ENCODE measurements at regions not wholly inside any gene's neighbourhood (a gene's known extent, or its start where the extent isn't known, plus 50 kb on each side); places are given as distances from the start of the nearest gene placed in this dataset.

- Histone ChIP-seq H3K4me3 (no peak overlapping the region), H3K4me1 (no peaks in the 10 kb centered on the region), H3K9me3 (no peaks in the 10 kb centered on the region), H3K36me3 (no peaks in the 10 kb centered on the region), H3K27me3 (no peaks in the 10 kb centered on the region), H3K27ac (no peak overlapping the region), H3K9ac (ENCODE audit: low read depth in 2 of 2, low read length in 2 of 2) (no peak overlapping the region)
- intact Hi-C loops (cut with DNase I), result no loop called here
- TF ChIP-seq CTCF (IDR thresholded peaks at IDR 0.05), result no peak
- no peak for DNase-seq
Measured at GRCh38 chr18:30044496-30044895, 998.0 kb downstream of the DSC3 start.

DNA sequence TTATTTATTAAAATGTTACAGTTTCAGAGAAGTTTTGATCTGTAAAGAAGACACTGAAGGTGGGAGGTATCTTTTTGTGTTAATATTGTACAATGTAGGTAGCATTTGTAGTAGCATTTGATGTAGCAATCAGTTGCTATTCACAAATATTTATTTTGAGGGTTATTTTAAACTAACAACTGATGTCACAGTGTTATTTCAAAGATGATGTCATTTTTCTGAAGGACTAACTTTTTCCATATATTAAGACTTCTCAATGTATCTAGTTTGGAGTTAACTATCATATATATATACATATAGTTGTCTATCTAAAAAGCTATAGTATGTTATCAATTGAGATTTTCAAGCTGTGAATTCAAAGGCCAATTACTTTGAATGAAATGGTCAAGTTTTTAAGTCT is 1003.3 kb downstream of the DSC3 start:
- TF ChIP-seq CTCF (IDR thresholded peaks at IDR 0.05), result no peak
- H3K36me3 ChIP-seq, result no peaks in the 10 kb centered on the region
- H3K27me3 ChIP-seq, result no peaks in the 10 kb centered on the region
- no peaks in the 10 kb centered on the region for H3K9me3 ChIP-seq
- H3K4me3 ChIP-seq, result no peak overlapping the region
- H3K4me1 ChIP-seq, result no peaks in the 10 kb centered on the region
- no peak overlapping the region for H3K27ac ChIP-seq
- no peak overlapping the region for H3K9ac ChIP-seq (ENCODE audit: low read depth in 2 of 2, low read length in 2 of 2)
- intact Hi-C loops (cut with DNase I), result no loop called here
- DNase-seq, result no peak

GRCh38 chr18:30034818-30035217 is 1007.7 kb downstream of the DSC3 start:
- intact Hi-C loops (cut with DNase I), result no loop called here
- Histone ChIP-seq H3K4me1 (no peaks in the 10 kb centered on the region), H3K4me3 (no peak overlapping the region), H3K36me3 (no peaks in the 10 kb centered on the region), H3K27me3 (no peaks in the 10 kb centered on the region), H3K9ac (ENCODE audit: low read depth in 2 of 2, low read length in 2 of 2) (no peak overlapping the region), H3K27ac (no peak overlapping the region), H3K9me3 (no peaks in the 10 kb centered on the region)
- no peak for DNase-seq
- TF ChIP-seq CTCF (IDR thresholded peaks at IDR 0.05), result no peak

DNA sequence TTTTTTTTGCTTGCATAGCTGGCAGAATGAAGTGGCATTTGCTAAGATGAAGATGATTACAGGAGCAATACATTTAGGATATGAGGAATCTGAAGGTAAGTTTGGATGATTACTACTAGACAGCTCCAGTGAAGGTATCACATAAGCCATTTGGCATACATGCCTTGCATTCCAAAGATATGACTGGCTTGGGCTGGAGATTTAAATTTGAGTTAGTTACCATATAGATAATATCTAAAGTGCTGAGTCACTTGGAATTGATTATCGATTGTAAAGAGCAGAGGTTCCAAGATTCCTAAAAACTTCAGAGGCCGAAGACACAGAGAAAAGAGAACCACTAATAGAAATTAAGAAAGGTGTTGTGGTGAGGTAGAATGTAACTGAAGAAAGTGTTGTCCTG is 1026.4 kb downstream of the DSC3 start:
- H3K4me1 ChIP-seq, result no peaks in the 10 kb centered on the region
- no peaks in the 10 kb centered on the region for H3K36me3 ChIP-seq
- TF ChIP-seq CTCF (IDR thresholded peaks at IDR 0.05), result no peak
- no peak overlapping the region for H3K9ac ChIP-seq (ENCODE audit: low read depth in 2 of 2, low read length in 2 of 2)
- H3K4me3 ChIP-seq, result no peak overlapping the region
- H3K27me3 ChIP-seq, result no peaks in the 10 kb centered on the region
- no peak overlapping the region for H3K27ac ChIP-seq
- intact Hi-C loops (cut with DNase I), result no loop called here
- DNase-seq, result no peak
- H3K9me3 ChIP-seq, result no peaks in the 10 kb centered on the region

DNA sequence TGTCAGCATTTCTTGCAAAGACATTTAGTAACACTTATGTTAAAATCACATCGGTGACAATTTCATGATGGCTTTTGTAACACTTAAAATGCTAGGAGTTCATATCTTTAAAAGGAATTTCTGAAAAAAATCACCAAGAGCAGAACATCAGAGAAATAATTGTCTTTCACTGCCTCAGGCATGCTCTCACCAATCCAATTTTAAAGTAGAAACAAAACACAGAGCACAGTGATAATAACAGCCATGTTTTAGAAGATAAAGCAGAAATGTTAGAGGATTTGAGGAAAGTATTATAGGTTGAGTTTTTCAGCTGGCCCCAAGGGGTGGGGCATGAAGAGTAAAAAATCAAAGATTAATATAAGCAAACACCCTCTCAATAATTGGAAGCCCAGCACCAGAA is 1037.6 kb downstream of the DSC3 start:
- intact Hi-C loops (cut with DNase I), result no loop called here
- no peak for TF ChIP-seq CTCF (IDR thresholded peaks at IDR 0.05)
- DNase-seq, result no peak
- no peak overlapping the region for H3K4me3 ChIP-seq
- H3K4me1 ChIP-seq, result no peaks in the 10 kb centered on the region
- H3K9me3 ChIP-seq, result no peaks in the 10 kb centered on the region
- H3K27me3 ChIP-seq, result no peaks in the 10 kb centered on the region
- no peak overlapping the region for H3K27ac ChIP-seq
- no peak overlapping the region for H3K9ac ChIP-seq (ENCODE audit: low read depth in 2 of 2, low read length in 2 of 2)
- no peaks in the 10 kb centered on the region for H3K36me3 ChIP-seq

- no peaks in the 10 kb centered on the region for H3K36me3 ChIP-seq
- intact Hi-C loops (cut with DNase I), result no loop called here
- H3K9me3 ChIP-seq, result no peaks in the 10 kb centered on the region
- H3K27ac ChIP-seq, result no peak overlapping the region
- TF ChIP-seq CTCF (IDR thresholded peaks at IDR 0.05), result no peak
- H3K9ac ChIP-seq (ENCODE audit: low read depth in 2 of 2, low read length in 2 of 2), result no peak overlapping the region
- no peaks in the 10 kb centered on the region for H3K4me1 ChIP-seq
- no peaks in the 10 kb centered on the region for H3K27me3 ChIP-seq
- H3K4me3 ChIP-seq, result no peak overlapping the region
- DNase-seq, result no peak
Measured at GRCh38 chr18:29982218-29982617, 1060.3 kb downstream of the DSC3 start.

All from colonic mucosa (tissue), 4 donors.